K562 (cell line): ENCODE measurements at regions not wholly inside any gene's neighbourhood (a gene's known extent, or its start where the extent isn't known, plus 50 kb on each side); places are given as distances from the start of the nearest gene placed in this dataset.

Experiments
- ATAC-seq: fragments of 200-7000 bp; cut with Tn5 transposase; 3 replicates; pipeline ENCODE4 v1.9.1; 2020; ENCODE audit warnings: moderate library complexity
- BruUV-seq: library from RNA; stranded (reverse); fragments of 400-500 nt; replicated peaks from 2 replicates; lab custom pipeline; 2021; lab: Mats Ljungman, UMichigan
- CTCF ChIA-PET: fragments of 300-600 bp; formaldehyde crosslinking; extraction: SDS; loops from one replicate; lab custom pipeline; 2021; ENCODE audit warnings: low intra/inter-chr PET ratio; lab: Yijun Ruan, JAX
- POLR2A ChIA-PET: fragments of 300-600, 350-650 bp; sonication (Branson Sonifier 250); formaldehyde crosslinking; extraction: SDS; loops from one replicate; lab custom pipeline; 2021; ENCODE audit warnings: antibody characterized with exemption, inconsistent platforms; lab: Yijun Ruan, JAX
- DNase-seq, 4 experiments: peaks; one replicate each; pipeline versions ENCODE4 v3.0.0 to v3.0.0-alpha.2; 2011 to 2018; ENCODE audit warnings: low spot score in 3 of 4, mixed read lengths in 3 of 4; ENCODE audit errors: extremely low read depth in 1 of 4
- FAIRE-seq: peaks from 2 replicates; lab custom pipeline; 2011; peaks lifted over from hg19 to GRCh38; lab: Jason Lieb, UNC
- H2AFZ ChIP-seq: 2 replicates; pipeline ENCODE4 v1.6.0; 2011; ENCODE audit warnings: low read depth, low read length, control low read depth, inconsistent platforms
- H3K27ac ChIP-seq: fragments of 200-600 bp; 3 replicates; pipeline ENCODE4 v1.8.0; 2011; ENCODE audit warnings: low read depth, mild to moderate bottlenecking, control low read depth, inconsistent platforms, low read length, moderate library complexity, mixed read lengths; ENCODE audit errors: extremely low read depth
- H3K27me3 ChIP-seq, 2 experiments: fragments of 300-600 bp in 1 of 2; 2 replicates in 1 of 2; 3 replicates in 1 of 2; pipeline versions ENCODE4 v1.6.0 to v1.8.0; 2011; ENCODE audit warnings: inconsistent platforms in 2 of 2, low read length in 2 of 2, mild to moderate bottlenecking in 1 of 2, mixed read lengths in 1 of 2, moderate library complexity in 1 of 2; ENCODE audit not compliant: control insufficient read depth in 2 of 2, insufficient read depth in 2 of 2
- H3K36me3 ChIP-seq: fragments of 300-600 bp; 3 replicates; pipeline ENCODE4 v1.8.0; 2011; ENCODE audit warnings: mild to moderate bottlenecking, low read length, inconsistent platforms; ENCODE audit not compliant: control insufficient read depth, insufficient read depth
- H3K4me1 ChIP-seq, 2 experiments: fragments of 200-600 bp in 1 of 2; replicated peaks in 1 of 2; 2 replicates in 1 of 2; 3 replicates in 1 of 2; pipeline versions ENCODE4 v1.5.1 to v1.8.0; 2011; ENCODE audit warnings: inconsistent platforms in 2 of 2, low read length in 2 of 2, mild to moderate bottlenecking in 1 of 2, mixed read lengths in 1 of 2, moderate library complexity in 1 of 2; ENCODE audit not compliant: control insufficient read depth in 2 of 2, insufficient read depth in 2 of 2
- H3K4me2 ChIP-seq: 2 replicates; pipeline ENCODE4 v1.6.1; 2011; ENCODE audit warnings: low read length, control low read depth, inconsistent platforms, mixed read lengths; ENCODE audit not compliant: insufficient read depth
- H3K4me3 ChIP-seq: fragments of 200-600 bp; sonication (generic), shearing (Covaris generic); 2 replicates; pipeline ENCODE4 v1.5.1; 2016; ENCODE audit warnings: control low read depth, inconsistent platforms
- H3K79me2 ChIP-seq: fragments of 200-600 bp; 3 replicates; pipeline ENCODE4 v1.8.0; 2011; ENCODE audit warnings: low read length, inconsistent platforms; ENCODE audit not compliant: control insufficient read depth, insufficient read depth
- H3K9ac ChIP-seq, 2 experiments: 2 replicates each; pipeline versions ENCODE4 v1.6.0 to v1.6.1; 2011; ENCODE audit warnings: low read depth in 2 of 2, low read length in 2 of 2, control low read depth in 1 of 2, inconsistent platforms in 1 of 2, mild to moderate bottlenecking in 1 of 2, mixed read lengths in 1 of 2; ENCODE audit not compliant: insufficient read depth in 1 of 2
- H3K9me1 ChIP-seq: one replicate; pipeline ENCODE4 v1.6.0; 2011; ENCODE audit warnings: inconsistent platforms, mild to moderate bottlenecking, low read length, moderate library complexity; ENCODE audit not compliant: control insufficient read depth, insufficient read depth
- H3K9me3 ChIP-seq: replicated peaks from 2 replicates; pipeline ENCODE4 v1.5.1; 2011; ENCODE audit warnings: low read depth, low read length, inconsistent platforms; ENCODE audit not compliant: control insufficient read depth, insufficient read depth
- H4K20me1 ChIP-seq: replicated peaks from 2 replicates; pipeline ENCODE4 v1.6.1; 2011; ENCODE audit warnings: low read length, inconsistent platforms, mixed read lengths; ENCODE audit not compliant: control insufficient read depth, insufficient read depth
- ADNP ChIP-seq: fragments of 200-800 bp; sonication (Bioruptor generic); IDR thresholded peaks from 2 replicates; pipeline ENCODE4 v1.6.1; 2016; ENCODE audit warnings: missing genetic modification characterization, missing compliant biosample characterization
- ATF7 ChIP-seq: fragments of 450-650 bp; IDR thresholded peaks from 2 replicates; pipeline ENCODE4 v1.7.1; 2014; ENCODE audit warnings: mild to moderate bottlenecking, moderate library complexity
- BMI1 ChIP-seq: fragments of 150-350 bp; IDR thresholded peaks from 2 replicates; pipeline ENCODE4 v1.6.1; 2014; ENCODE audit warnings: low read length
- CEBPB ChIP-seq: fragments of 450-650 bp; IDR thresholded peaks from 2 replicates; pipeline ENCODE4 v1.6.1; 2016; ENCODE audit warnings: missing genetic modification characterization, missing compliant biosample characterization
- HIVEP1 ChIP-seq: fragments of 250-450 bp; sonication (Bioruptor Pico); IDR thresholded peaks from 2 replicates; pipeline ENCODE4 v1.4.0; 2020; ENCODE audit warnings: mild to moderate bottlenecking
- HMBOX1 ChIP-seq: sonication (generic); IDR thresholded peaks from 2 replicates; pipeline ENCODE4 v1.6.1; 2016
- KHSRP ChIP-seq: fragments of 450-650 bp; IDR thresholded peaks from 2 replicates; pipeline ENCODE4 v1.6.1; 2017
- KLF1 ChIP-seq: fragments of 450-650 bp; IDR thresholded peaks from 2 replicates; pipeline ENCODE4 v1.6.1; 2016; ENCODE audit warnings: missing genetic modification characterization, missing compliant biosample characterization
- PKNOX1 ChIP-seq: fragments of 450-650 bp; IDR thresholded peaks from 2 replicates; pipeline ENCODE4 v1.6.1; 2016
- POLR3A ChIP-seq: IDR thresholded peaks from 2 replicates; pipeline ENCODE4 v1.6.1; 2011; ENCODE audit warnings: borderline replicate concordance, mild to moderate bottlenecking, moderate library complexity; ENCODE audit not compliant: insufficient read length, insufficient read depth; ENCODE audit errors: extremely low read depth
- PPARD ChIP-seq: fragments of 250-450 bp; sonication (Bioruptor Pico); IDR thresholded peaks from 2 replicates; pipeline ENCODE4 v1.8.0; 2022; ENCODE audit warnings: inconsistent platforms, mild to moderate bottlenecking, moderate library complexity
- RBM17 ChIP-seq: fragments of 200-400 bp; formaldehyde crosslinking; IDR thresholded peaks from 2 replicates; pipeline ENCODE4 v1.6.1; 2017; ENCODE audit warnings: low read depth, mild to moderate bottlenecking, low read length, borderline replicate concordance
- RFX7 ChIP-seq: fragments of 250-450 bp; sonication (Bioruptor Pico); IDR thresholded peaks from 2 replicates; pipeline ENCODE4 v1.5.1; 2021; ENCODE audit warnings: mild to moderate bottlenecking
- SMARCE1 ChIP-seq: fragments of 450-650 bp; IDR thresholded peaks from 2 replicates; pipeline ENCODE4 v1.7.1; 2016; ENCODE audit warnings: mild to moderate bottlenecking
- TARDBP ChIP-seq: fragments of 450-650 bp; IDR thresholded peaks from 2 replicates; pipeline ENCODE4 v1.6.1; 2016
- TFAM ChIP-seq: fragments of 250-450 bp; sonication (Bioruptor Pico); conservative IDR thresholded peaks from 2 replicates; pipeline ENCODE4 v1.5.0; 2021; ENCODE audit warnings: mild to moderate bottlenecking, moderate library complexity
- ZNF445 ChIP-seq: fragments of 250-450 bp; sonication (Bioruptor Pico); IDR thresholded peaks from 2 replicates; pipeline ENCODE4 v1.4.0; 2020; ENCODE audit warnings: low read depth, mild to moderate bottlenecking, moderate library complexity
- WGBS: fragments of 100-300 bp; shearing (Covaris generic); methylation state at CpG from one replicate; pipeline ENCODE4 v1.1.6; 2016; ENCODE audit warnings: low coverage, mixed read lengths; ENCODE audit not compliant: insufficient coverage; ENCODE audit errors: missing lambda C conversion rate; 5-methylcytosine and 5-hydroxymethylcytosine counted together
- in situ Hi-C: fragments of 300-500 bp; cut with MboI; formaldehyde crosslinking; loops from 4 replicates; pipeline ENCODE4 v1.15.0; 2018; ENCODE audit warnings: inconsistent platforms, mixed read lengths
- intact Hi-C: fragments of 100-400 bp; cut with micrococcal nuclease; formaldehyde crosslinking; loops from 2 replicates; pipeline ENCODE4 v1.14.2; 2022

DNA sequence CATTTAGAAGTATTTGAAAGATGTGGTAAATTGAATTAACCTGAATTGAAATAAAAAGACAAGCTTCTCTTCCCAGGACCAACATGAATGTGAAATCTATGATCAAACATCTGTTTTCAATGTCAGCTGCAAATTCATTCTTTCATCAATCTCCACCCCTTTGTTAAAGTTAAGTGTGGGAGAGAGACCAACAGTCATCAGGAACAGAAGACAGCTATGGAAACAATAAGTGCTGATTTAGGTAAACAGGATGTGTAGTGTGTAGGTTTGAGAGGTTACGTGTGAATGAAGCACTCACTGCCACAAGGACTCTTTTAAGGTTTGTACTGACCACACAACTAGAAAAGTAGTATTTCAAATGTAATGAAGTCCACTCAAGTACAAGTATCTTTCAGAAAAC is 1659.8 kb upstream of the CELF4 start:
- Histone ChIP-seq H3K4me2 (no peak overlapping the region), H3K9ac (no peak overlapping the region), H2AFZ (no peak overlapping the region), H3K9me1 (no peaks in the 10 kb centered on the region), H3K4me3 (no peak overlapping the region), H3K36me3 (no peaks in the 10 kb centered on the region), H3K4me1 (no peaks in the 10 kb centered on the region)
- ChIA-PET CTCF (no interaction called here), POLR2A (no interaction called here)
- DNase-seq (no peak), ATAC-seq (no peak)
- 0% methylated on average over 1 of the region's 1 CpG for WGBS
- BruUV-seq = no TSS peak
- TF ChIP-seq ADNP = no peak
- TF ChIP-seq CEBPB (tag) = no peak
- no peak for TF ChIP-seq HIVEP1 (CRISPR knock-in tag)
- no peak for TF ChIP-seq TFAM (CRISPR knock-in tag)
- no peak for TF ChIP-seq PKNOX1
- TF ChIP-seq RFX7 (CRISPR knock-in tag) = no peak
- no peak for TF ChIP-seq KLF1
- TF ChIP-seq BMI1 = no peak
- no peak for TF ChIP-seq ZNF445
- TF ChIP-seq HMBOX1 = no peak
- no peak for TF ChIP-seq POLR3A
- TF ChIP-seq PPARD (CRISPR knock-in tag) = no peak
- no peak for TF ChIP-seq TARDBP
- TF ChIP-seq KHSRP = no peak
- TF ChIP-seq RBM17 = no peak
- no peak for TF ChIP-seq ATF7
- TF ChIP-seq SMARCE1 = no peak
- TF ChIP-seq, all 486 proteins: peak for 0
- Histone ChIP-seq H3K9me3 (no peaks in the 10 kb centered on the region; the same call in 1 of the 2 replicates), H3K27me3 (no peaks in the 10 kb centered on the region), H4K20me1 (no peaks in the 10 kb centered on the region), H3K27ac (no peak overlapping the region), H3K79me2 (no peaks in the 10 kb centered on the region)
- intact Hi-C loops (no loop called here), in situ Hi-C loops (no loop called here)
- FAIRE-seq = no peak
